B cell (primary cell): ENCODE measurements at regions not wholly inside any gene's neighbourhood (a gene's known extent, or its start where the extent isn't known, plus 50 kb on each side); places are given as distances from the start of the nearest gene placed in this dataset.
"Not testable (repeated sequence)": the region's sequence is repeated elsewhere in the genome, so short reads cannot be mapped to it uniquely, and the experiment has no call there.

Experiments used
- ATAC-seq: fragments of 200-7000 bp; cut with Tn5 transposase; one replicate; pipeline ENCODE4 v1.10.0; 2021; ENCODE audit warnings: low read depth, mild to moderate bottlenecking, moderate number of reproducible peaks, moderate library complexity
- CTCF ChIA-PET: fragments of 350-600 bp; sonication (Branson Sonifier 250); formaldehyde crosslinking; loops from one replicate; lab custom pipeline; 2021; ENCODE audit warnings: antibody characterized with exemption, inconsistent platforms; lab: Charles Lee
- POLR2A ChIA-PET: fragments of 350-600 bp; sonication (Branson Sonifier 250); formaldehyde crosslinking; loops from one replicate; lab custom pipeline; 2021; ENCODE audit warnings: antibody characterized with exemption; lab: Charles Lee
- DNase-seq: peaks from one replicate; pipeline ENCODE4 v3.0.0; 2013
- H2AFZ ChIP-seq: 2 replicates; pipeline ENCODE4 v1.6.1; 2012; ENCODE audit warnings: mild to moderate bottlenecking, low read depth, low read length; ENCODE audit not compliant: insufficient read depth, poor library complexity, severe bottlenecking
- H3K27ac ChIP-seq, 2 donors: 1 replicate in 1 of 2; 2 replicates in 1 of 2; pipeline ENCODE4 v1.5.1; 2012 to 2013; ENCODE audit warnings: low read length in 2 of 2, mild to moderate bottlenecking in 2 of 2, moderate library complexity in 1 of 2
- H3K27me3 ChIP-seq, 4 experiments: fragments of 200-600 bp in 1 of 4; sonication (generic) in 1 of 4; replicated peaks in 1 of 4; 1 replicate in 2 of 4; 2 replicates in 2 of 4; pipeline versions ENCODE4 v1.6.1 to v1.7.0; 2013 to 2016; ENCODE audit warnings: low read length in 3 of 4, mild to moderate bottlenecking in 2 of 4, mixed read lengths in 1 of 4, moderate library complexity in 1 of 4; ENCODE audit not compliant: insufficient read depth in 4 of 4, control insufficient read depth in 3 of 4; ENCODE audit errors: control extremely low read depth in 1 of 4
- H3K36me3 ChIP-seq, 2 experiments: replicated peaks in 1 of 2; 1 replicate in 1 of 2; 2 replicates in 1 of 2; pipeline versions ENCODE4 v1.6.1 to v1.7.1; 2013; ENCODE audit warnings: low read length in 1 of 2; ENCODE audit not compliant: insufficient read depth in 2 of 2, control insufficient read depth in 1 of 2; ENCODE audit errors: control extremely low read depth in 1 of 2, extremely low read depth in 1 of 2
- H3K4me1 ChIP-seq, 2 donors: fragments of 200-600 bp in 1 of 2; sonication (generic) in 1 of 2; 1 replicate in 1 of 2; 2 replicates in 1 of 2; pipeline versions ENCODE4 v1.5.1 to v1.6.1; 2013 to 2017; ENCODE audit warnings: low read length in 2 of 2; ENCODE audit not compliant: control insufficient read depth in 2 of 2, insufficient read depth in 2 of 2
- H3K4me2 ChIP-seq: replicated peaks from 2 replicates; pipeline ENCODE3; 2012; ENCODE audit warnings: mild to moderate bottlenecking, low read depth, low read length; ENCODE audit not compliant: poor library complexity, severe bottlenecking
- H3K4me3 ChIP-seq, 5 experiments: fragments of 200-600 bp in 1 of 5; sonication (generic) in 1 of 5; 1 replicate in 3 of 5; 2 replicates in 2 of 5; pipeline versions ENCODE4 v1.5.1 to v1.7.0; 2011 to 2016; ENCODE audit warnings: low read length in 4 of 5, mild to moderate bottlenecking in 4 of 5, low read depth in 2 of 5, control low read depth in 1 of 5, moderate library complexity in 1 of 5; ENCODE audit not compliant: insufficient read depth in 1 of 5; ENCODE audit errors: control extremely low read depth in 1 of 5, extremely low read depth in 1 of 5
- H3K79me2 ChIP-seq: fragments of 200-600 bp; sonication (generic); one replicate; pipeline ENCODE4 v1.6.0; 2016; ENCODE audit warnings: low read length; ENCODE audit not compliant: control insufficient read depth, insufficient read depth
- H3K9ac ChIP-seq: fragments of 200-600 bp; sonication (generic); 2 replicates; pipeline ENCODE4 v1.6.1; 2017; ENCODE audit warnings: mild to moderate bottlenecking, low read length, moderate library complexity
- H3K9me3 ChIP-seq, 3 donors: one replicate each; pipeline versions ENCODE4 v1.6.1 to v1.7.1; 2013; ENCODE audit warnings: low read length in 2 of 3; ENCODE audit not compliant: control insufficient read depth in 2 of 3, insufficient read depth in 1 of 3; ENCODE audit errors: control extremely low read depth in 1 of 3
- H4K20me1 ChIP-seq: 2 replicates; pipeline ENCODE4 v1.6.0; 2012; ENCODE audit warnings: mild to moderate bottlenecking, low read length; ENCODE audit not compliant: insufficient read depth, control insufficient read depth, poor library complexity, severe bottlenecking
- H3K27ac Mint-ChIP-seq: one replicate; pipeline ENCODE4 v1.8.0; 2021; ENCODE audit warnings: mixed read lengths
- H3K27me3 Mint-ChIP-seq: one replicate; pipeline ENCODE4 v1.8.0; 2021; ENCODE audit warnings: mixed read lengths
- H3K4me1 Mint-ChIP-seq: one replicate; pipeline ENCODE4 v1.8.0; 2021; ENCODE audit warnings: mixed read lengths
- H3K4me3 Mint-ChIP-seq: one replicate; pipeline ENCODE4 v1.8.0; 2021; ENCODE audit warnings: mixed read lengths
- H3K9me3 Mint-ChIP-seq: one replicate; pipeline ENCODE4 v1.8.0; 2022; ENCODE audit warnings: mixed read lengths; ENCODE audit not compliant: insufficient read depth
- EZH2 ChIP-seq: IDR thresholded peaks from 2 replicates; pipeline ENCODE4 v1.6.1; 2012; ENCODE audit warnings: borderline replicate concordance, low read depth, mild to moderate bottlenecking, moderate library complexity, low read length; ENCODE audit not compliant: insufficient read depth, poor library complexity, severe bottlenecking
- WGBS: methylation state at CpG from one replicate; pipeline ENCODE4 v1.1.5; 2013; ENCODE audit warnings: missing lambda C conversion rate; ENCODE audit not compliant: insufficient coverage; 5-methylcytosine and 5-hydroxymethylcytosine counted together
- intact Hi-C: fragments of 100-400 bp; cut with micrococcal nuclease; formaldehyde crosslinking; loops from one replicate; pipeline ENCODE4 v1.10.0; 2022
- TF ChIP-seq, protein P1 (sequence below): fragments of 200-600 bp; IDR thresholded peaks from one replicate; pipeline ENCODE4 v1.8.0; 2022; ENCODE audit warnings: antibody characterized with exemption, mild to moderate bottlenecking

DNA sequence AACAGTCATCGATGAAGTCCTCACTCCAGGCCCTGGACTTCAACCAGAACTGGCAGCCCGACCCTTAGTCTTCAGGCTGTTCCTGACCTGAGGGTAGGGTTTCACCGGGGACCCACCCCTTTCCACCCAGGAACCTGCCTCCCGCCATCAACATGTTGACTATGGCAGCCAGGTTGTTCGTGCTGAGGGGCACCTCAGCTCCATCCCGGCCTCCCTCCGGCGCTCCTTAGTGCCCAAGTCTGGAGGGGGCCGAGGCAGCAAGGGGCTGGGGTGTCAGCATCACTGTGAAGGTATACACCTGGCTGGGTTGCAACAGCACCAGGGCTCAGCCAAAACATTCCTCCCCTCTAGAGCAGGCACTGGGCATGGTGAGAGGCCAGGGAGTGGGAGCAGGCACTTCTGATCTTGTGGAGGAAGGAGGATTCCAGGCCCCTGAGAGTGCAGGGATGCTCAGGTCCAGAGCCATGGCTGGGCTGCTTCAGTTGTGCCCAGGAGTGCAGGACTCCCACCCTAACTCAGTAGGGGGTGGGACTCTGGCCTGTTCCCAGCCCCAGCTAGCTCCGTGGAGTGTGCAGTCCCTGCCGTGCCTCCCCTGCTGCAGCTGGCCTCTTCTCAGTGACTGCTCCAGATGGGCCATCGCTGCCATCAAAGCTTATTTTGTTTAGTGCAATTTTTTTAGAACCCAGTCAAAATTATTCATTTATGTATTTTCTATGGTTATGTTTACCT, 1445.9 kb downstream of the PCDH9 start:
- H3K36me3 ChIP-seq, result no peaks in the 10 kb centered on the region
- H3K27ac ChIP-seq, result no peak overlapping the region
- H3K9ac ChIP-seq, result no peak overlapping the region
- Mint-ChIP-seq H3K27me3 (no peaks in the 10 kb centered on the region), H3K4me3 (no peak overlapping the region), H3K27ac (no peak overlapping the region), H3K4me1 (no peaks in the 10 kb centered on the region), H3K9me3 (peaks cover 5% of the 10 kb centered on the region)
- no peak overlapping the region for H2AFZ ChIP-seq
- 85% methylated on average over 8 of the region's 12 CpGs for WGBS
- H3K9me3 ChIP-seq, result peaks cover 0 to 14% (median 0%) of the 10 kb centered on the region in 3 donors
- H3K4me1 ChIP-seq, result no peaks in the 10 kb centered on the region
- DNase-seq, result no peak
- H3K27me3 ChIP-seq, result no peaks in the 10 kb centered on the region
- H4K20me1 ChIP-seq, result no peaks in the 10 kb centered on the region
- intact Hi-C loops, result no loop called here
- no peak overlapping the region for H3K4me2 ChIP-seq
- no peak overlapping the region for H3K4me3 ChIP-seq
- H3K79me2 ChIP-seq, result no peaks in the 10 kb centered on the region
- POLR2A ChIA-PET, result no interaction called here
- CTCF ChIA-PET, result no interaction called here
- ATAC-seq, result no peak
- TF ChIP-seq, protein P1, sequence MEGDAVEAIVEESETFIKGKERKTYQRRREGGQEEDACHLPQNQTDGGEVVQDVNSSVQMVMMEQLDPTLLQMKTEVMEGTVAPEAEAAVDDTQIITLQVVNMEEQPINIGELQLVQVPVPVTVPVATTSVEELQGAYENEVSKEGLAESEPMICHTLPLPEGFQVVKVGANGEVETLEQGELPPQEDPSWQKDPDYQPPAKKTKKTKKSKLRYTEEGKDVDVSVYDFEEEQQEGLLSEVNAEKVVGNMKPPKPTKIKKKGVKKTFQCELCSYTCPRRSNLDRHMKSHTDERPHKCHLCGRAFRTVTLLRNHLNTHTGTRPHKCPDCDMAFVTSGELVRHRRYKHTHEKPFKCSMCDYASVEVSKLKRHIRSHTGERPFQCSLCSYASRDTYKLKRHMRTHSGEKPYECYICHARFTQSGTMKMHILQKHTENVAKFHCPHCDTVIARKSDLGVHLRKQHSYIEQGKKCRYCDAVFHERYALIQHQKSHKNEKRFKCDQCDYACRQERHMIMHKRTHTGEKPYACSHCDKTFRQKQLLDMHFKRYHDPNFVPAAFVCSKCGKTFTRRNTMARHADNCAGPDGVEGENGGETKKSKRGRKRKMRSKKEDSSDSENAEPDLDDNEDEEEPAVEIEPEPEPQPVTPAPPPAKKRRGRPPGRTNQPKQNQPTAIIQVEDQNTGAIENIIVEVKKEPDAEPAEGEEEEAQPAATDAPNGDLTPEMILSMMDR, result no peak
- no peak for TF ChIP-seq EZH2

DNA sequence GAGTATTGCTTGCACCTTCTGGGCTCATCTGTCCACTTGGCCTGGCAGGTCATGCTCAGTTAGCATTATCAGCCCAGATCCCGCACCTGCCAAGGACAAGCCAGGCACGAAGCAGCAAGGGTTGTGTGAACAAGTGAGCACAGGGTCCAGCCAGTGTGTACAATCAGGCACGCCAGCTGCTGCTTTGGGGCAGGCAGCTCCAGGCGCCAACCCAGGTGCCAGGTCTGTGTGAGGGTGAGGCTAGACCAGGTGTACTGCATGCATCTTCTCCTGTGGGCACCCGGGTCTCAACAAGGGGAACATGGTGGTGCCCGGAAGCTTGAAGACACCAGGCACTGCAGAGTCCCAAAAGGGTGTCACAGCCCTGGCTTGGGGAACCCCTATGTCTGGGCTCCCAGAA, 1446.8 kb downstream of the PCDH9 start:
- Histone ChIP-seq H3K79me2 (no peaks in the 10 kb centered on the region), H4K20me1 (no peaks in the 10 kb centered on the region), H3K27ac (no peak overlapping the region), H3K4me2 (no peak overlapping the region), H3K9me3 (peaks cover 0 to 14% (median 0%) of the 10 kb centered on the region in 3 donors), H3K4me1 (no peaks in the 10 kb centered on the region), H3K36me3 (no peaks in the 10 kb centered on the region), H2AFZ (no peak overlapping the region), H3K27me3 (no peaks in the 10 kb centered on the region), H3K9ac (no peak overlapping the region), H3K4me3 (no peak overlapping the region)
- DNase-seq, result peak; percentile 3
- Mint-ChIP-seq H3K27ac (no peak overlapping the region), H3K4me1 (no peaks in the 10 kb centered on the region), H3K4me3 (no peak overlapping the region), H3K9me3 (peaks cover 8% of the 10 kb centered on the region), H3K27me3 (no peaks in the 10 kb centered on the region)
- no peak for ATAC-seq
- ChIA-PET CTCF (no interaction called here), POLR2A (no interaction called here)
- TF ChIP-seq, protein P1, result no peak
- TF ChIP-seq EZH2, result no peak
- 95% methylated on average over 6 of the region's 6 CpGs for WGBS
- intact Hi-C loops, result no loop called here

DNA sequence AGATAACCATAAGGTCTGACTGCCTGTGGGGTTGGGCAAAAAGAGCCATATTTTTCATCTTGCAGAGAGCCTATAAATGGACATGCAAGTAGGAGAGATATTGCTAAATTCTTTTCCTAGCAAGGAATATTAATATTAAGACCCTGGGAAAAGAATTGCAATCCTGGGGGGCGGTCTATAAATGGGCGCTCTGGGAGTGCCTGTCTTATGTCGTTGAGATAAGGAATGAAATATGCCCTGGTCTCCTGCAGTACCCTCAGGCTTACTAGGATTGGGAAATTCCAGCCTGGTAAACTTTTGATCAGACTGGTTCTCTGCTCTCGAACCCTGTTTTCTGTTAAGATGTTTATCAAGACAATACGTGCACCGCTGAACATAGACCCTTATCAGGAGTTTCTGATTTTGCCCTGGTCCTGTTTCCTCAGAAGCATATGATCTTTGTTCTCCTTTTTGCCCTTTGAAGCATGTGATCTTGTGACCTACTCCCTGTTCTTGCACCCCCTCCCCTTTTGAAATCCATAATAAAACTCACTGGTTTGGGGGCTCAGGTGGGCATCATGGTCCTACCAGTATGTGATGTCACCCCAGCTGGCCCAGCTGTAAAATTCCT, 1458.3 kb downstream of the PCDH9 start:
- H3K36me3 ChIP-seq, ATAC-seq, H3K4me3 ChIP-seq, H3K27ac Mint-ChIP-seq, CTCF ChIA-PET, H2AFZ ChIP-seq, H3K27me3 ChIP-seq, H3K9ac ChIP-seq, H3K27me3 Mint-ChIP-seq, H3K4me2 ChIP-seq, H3K4me1 Mint-ChIP-seq, DNase-seq, H3K4me3 Mint-ChIP-seq, H3K79me2 ChIP-seq, H3K9me3 ChIP-seq, intact Hi-C loops, H3K4me1 ChIP-seq, POLR2A ChIA-PET, H4K20me1 ChIP-seq, H3K27ac ChIP-seq: not testable (repeated sequence)
- 92% methylated on average over 4 of the region's 6 CpGs for WGBS
- H3K9me3 Mint-ChIP-seq, result peaks cover 17% of the 10 kb centered on the region
